ENCODE measurements at regions not wholly inside any gene's neighbourhood (a gene's known extent, or its start where the extent isn't known, plus 50 kb on each side); places are given as distances from the start of the nearest gene placed in this dataset.

DNA sequence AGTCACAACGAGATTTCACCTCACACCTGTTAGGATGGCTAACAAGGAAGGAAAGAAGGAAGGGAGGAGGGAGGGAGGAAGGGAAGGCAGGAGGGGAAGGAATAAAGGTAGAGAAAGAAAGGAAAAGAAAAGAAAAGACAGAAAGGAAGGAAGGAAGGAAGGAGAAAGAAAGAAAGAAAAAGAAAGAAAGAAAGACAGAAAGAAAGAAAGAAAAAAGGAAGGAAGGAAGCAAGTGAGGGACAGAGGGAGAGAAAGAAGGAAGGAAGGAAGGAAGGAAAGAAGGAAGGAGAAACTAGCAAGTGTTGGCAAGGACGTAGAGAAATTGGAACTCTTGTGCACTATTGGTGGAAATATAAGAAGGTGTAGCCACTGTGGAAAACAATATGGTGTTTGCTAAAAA, 52.2 kb downstream of the CCDC185 start:
- Histone ChIP-seq H2BK15ac (ENCODE audit: low read depth, low read length) (no peak overlapping the region), H3K27me3 (ENCODE audit: control insufficient read depth, insufficient read depth, low read length) (peaks cover 2% of the 10 kb centered on the region), H3K18ac (ENCODE audit: low read depth, low read length) (no peak overlapping the region), H3K9me3 (ENCODE audit: control insufficient read depth, insufficient read depth, low read length) (no peaks in the 10 kb centered on the region; the same call in 1 of the 2 replicates), H2AFZ (replicated peaks; ENCODE audit: low read length, poor library complexity) (no peak overlapping the region), H3K4me1 (ENCODE audit: control insufficient read depth, insufficient read depth, low read length) (no peaks in the 10 kb centered on the region), H3K36me3 (ENCODE audit: control insufficient read depth, insufficient read depth, low read length) (no peaks in the 10 kb centered on the region), H2BK120ac (ENCODE audit: low read depth, low read length) (no peak overlapping the region), H3K23ac (ENCODE audit: low read depth, low read length) (no peak overlapping the region), H4K20me1 (ENCODE audit: insufficient read depth, low read length) (no peaks in the 10 kb centered on the region), H2BK20ac (ENCODE audit: low read depth, low read length) (no peak overlapping the region), H3K9me1 (ENCODE audit: insufficient read depth, low read length) (no peaks in the 10 kb centered on the region), H3K4me2 (ENCODE audit: low read depth, low read length) (no peak overlapping the region), H3K56ac (ENCODE audit: extremely low read depth, insufficient read depth, low read length) (no peak overlapping the region), H2AK9ac (replicated peaks; ENCODE audit: low read depth, low read length, poor library complexity) (no peak overlapping the region), H3K79me1 (ENCODE audit: low read depth in 1 of 2, low read length in 2 of 2) (no peaks in the 10 kb centered on the region), H2AK5ac (ENCODE audit: low read depth, low read length) (no peak overlapping the region), H3K27ac (ENCODE audit: insufficient read depth, low read length) (no peak overlapping the region), H2BK5ac (ENCODE audit: low read depth, low read length, poor library complexity, severe bottlenecking) (no peak overlapping the region), H4K91ac (ENCODE audit: insufficient read depth, low read depth, low read length) (no peak overlapping the region), H3K14ac (replicated peaks; ENCODE audit: low read depth, low read length) (no peak overlapping the region), H4K8ac (ENCODE audit: low read depth in 2 of 2, low read length in 2 of 2) (no peak overlapping the region), H3K4me3 (ENCODE audit: insufficient read depth, low read depth, low read length) (no peak overlapping the region), H4K5ac (ENCODE audit: low read depth, low read length) (no peak overlapping the region), H3K4ac (ENCODE audit: low read depth, low read length) (no peak overlapping the region), H3K9ac (ENCODE audit: low read depth, low read length) (no peak overlapping the region)
- ChIA-PET CTCF (no interaction called here), POLR2A (ENCODE audit: unreplicated experiment) (no interaction called here)
- in situ Hi-C loops (cut with MboI; ENCODE audit: low sequenced_read_pairs): no loop called here
- ATAC-seq (ENCODE audit: low read depth): no peak
- no CpG with 5 or more reads among the region's 2 CpGs for WGBS, 2 experiments (ENCODE audit: extremely low coverage in 2 of 2, insufficient read length in 1 of 2)
- TF ChIP-seq CHD1 (IDR thresholded peaks at IDR 0.05; ENCODE audit: low read depth, low read length) (no peak), BHLHE40 (IDR thresholded peaks at IDR 0.05; ENCODE audit: low read depth, low read length) (no peak), POLR2A (IDR thresholded peaks at IDR 0.05; ENCODE audit: low read depth, low read length) (no peak), RFX5 (IDR thresholded peaks at IDR 0.05; ENCODE audit: low read depth, low read length) (no peak), NFE2L2 (IDR thresholded peaks at IDR 0.05; ENCODE audit: low read depth, low read length) (no peak), MXI1 (IDR thresholded peaks at IDR 0.05; ENCODE audit: borderline replicate concordance, low read depth, low read length) (no peak), CEBPB (IDR thresholded peaks at IDR 0.05; ENCODE audit: low read depth, low read length) (no peak), MAZ (IDR thresholded peaks at IDR 0.05; ENCODE audit: borderline replicate concordance, low read depth, low read length) (no peak), SMC3 (IDR thresholded peaks at IDR 0.05; ENCODE audit: low read depth, low read length) (no peak), RAD21 (IDR thresholded peaks at IDR 0.05; ENCODE audit: low read length) (no peak), FOS (IDR thresholded peaks at IDR 0.05; ENCODE audit: low read depth, low read length) (no peak)
- TF ChIP-seq, protein P1, sequence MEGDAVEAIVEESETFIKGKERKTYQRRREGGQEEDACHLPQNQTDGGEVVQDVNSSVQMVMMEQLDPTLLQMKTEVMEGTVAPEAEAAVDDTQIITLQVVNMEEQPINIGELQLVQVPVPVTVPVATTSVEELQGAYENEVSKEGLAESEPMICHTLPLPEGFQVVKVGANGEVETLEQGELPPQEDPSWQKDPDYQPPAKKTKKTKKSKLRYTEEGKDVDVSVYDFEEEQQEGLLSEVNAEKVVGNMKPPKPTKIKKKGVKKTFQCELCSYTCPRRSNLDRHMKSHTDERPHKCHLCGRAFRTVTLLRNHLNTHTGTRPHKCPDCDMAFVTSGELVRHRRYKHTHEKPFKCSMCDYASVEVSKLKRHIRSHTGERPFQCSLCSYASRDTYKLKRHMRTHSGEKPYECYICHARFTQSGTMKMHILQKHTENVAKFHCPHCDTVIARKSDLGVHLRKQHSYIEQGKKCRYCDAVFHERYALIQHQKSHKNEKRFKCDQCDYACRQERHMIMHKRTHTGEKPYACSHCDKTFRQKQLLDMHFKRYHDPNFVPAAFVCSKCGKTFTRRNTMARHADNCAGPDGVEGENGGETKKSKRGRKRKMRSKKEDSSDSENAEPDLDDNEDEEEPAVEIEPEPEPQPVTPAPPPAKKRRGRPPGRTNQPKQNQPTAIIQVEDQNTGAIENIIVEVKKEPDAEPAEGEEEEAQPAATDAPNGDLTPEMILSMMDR (conservative IDR thresholded peaks at IDR 0.05; ENCODE audit: low read depth, low read length): no peak
- intact Hi-C loops (cut with micrococcal nuclease): no loop called here
- no TSS peak for BruUV-seq (replicated peaks)
- DNase-seq: no peak
- dilution Hi-C loops (cut with HindIII; ENCODE audit: low sequenced_read_pairs, unreplicated experiment): no loop called here

All from IMR-90 (cell line).